ENCODE measurements at regions not wholly inside any gene's neighbourhood (a gene's known extent, or its start where the extent isn't known, plus 50 kb on each side); places are given as distances from the start of the nearest gene placed in this dataset.

DNA sequence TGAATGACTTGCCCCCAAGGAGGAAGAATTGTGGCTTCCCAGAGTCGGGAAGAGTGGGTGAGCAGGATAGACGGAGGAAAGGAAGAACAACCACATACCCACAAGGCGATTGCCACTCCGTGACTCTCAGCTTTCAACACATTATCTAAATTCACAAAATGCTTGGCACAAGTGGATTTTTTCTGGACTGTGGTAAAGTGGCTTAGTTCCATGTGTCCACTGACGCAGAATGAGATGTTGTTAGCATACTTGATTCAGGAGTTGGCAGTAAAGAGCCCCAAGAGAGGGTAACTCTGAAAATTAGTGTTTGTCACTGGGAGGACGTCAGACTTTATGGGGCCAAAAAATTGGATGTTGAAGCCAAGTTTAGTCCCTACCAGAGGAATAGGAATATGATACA lies 198.8 kb upstream of the CTNNB1 start (continued):
- no peak for TF ChIP-seq SIN3A (conservative IDR thresholded peaks at IDR 0.05 in 1 of 2, IDR thresholded peaks at IDR 0.05 in 1 of 2; ENCODE audit: low read depth in 1 of 2, low read length in 2 of 2)
- no peak for TF ChIP-seq SRF (IDR thresholded peaks at IDR 0.05; ENCODE audit: low read depth, low read length)
- no peak for TF ChIP-seq KDM5A (IDR thresholded peaks at IDR 0.05; ENCODE audit: low read length)
- TF ChIP-seq KDM4A (IDR thresholded peaks at IDR 0.05; ENCODE audit: low read depth, low read length, severe bottlenecking), result no peak
- no peak for TF ChIP-seq NRF1 (IDR thresholded peaks at IDR 0.05; ENCODE audit: low read depth, low read length)
- TF ChIP-seq BCL11A (IDR thresholded peaks at IDR 0.05; ENCODE audit: low read depth in 2 of 2, low read length in 2 of 2), result no peak
- no peak for TF ChIP-seq TAF1 (IDR thresholded peaks at IDR 0.05; ENCODE audit: low read depth, low read length)
- TF ChIP-seq, protein P1, sequence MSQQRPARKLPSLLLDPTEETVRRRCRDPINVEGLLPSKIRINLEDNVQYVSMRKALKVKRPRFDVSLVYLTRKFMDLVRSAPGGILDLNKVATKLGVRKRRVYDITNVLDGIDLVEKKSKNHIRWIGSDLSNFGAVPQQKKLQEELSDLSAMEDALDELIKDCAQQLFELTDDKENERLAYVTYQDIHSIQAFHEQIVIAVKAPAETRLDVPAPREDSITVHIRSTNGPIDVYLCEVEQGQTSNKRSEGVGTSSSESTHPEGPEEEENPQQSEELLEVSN (IDR thresholded peaks at IDR 0.05), result no peak
- TF ChIP-seq RBBP5 (IDR thresholded peaks at IDR 0.05; ENCODE audit: borderline replicate concordance, low read depth, low read length), result no peak
- no peak for TF ChIP-seq MAFK (IDR thresholded peaks at IDR 0.05; ENCODE audit: low read depth, low read length)
- TF ChIP-seq CBX8 (IDR thresholded peaks at IDR 0.05; ENCODE audit: borderline replicate concordance, low read depth, low read length), result no peak
- no peak for TF ChIP-seq YY1 (IDR thresholded peaks at IDR 0.05; ENCODE audit: low read depth, low read length)
- no peak for TF ChIP-seq CREB1 (IDR thresholded peaks at IDR 0.05)
- TF ChIP-seq EZH2 (IDR thresholded peaks at IDR 0.05; ENCODE audit: low read depth, low read length, severe bottlenecking), result no peak
- TF ChIP-seq, protein P2, sequence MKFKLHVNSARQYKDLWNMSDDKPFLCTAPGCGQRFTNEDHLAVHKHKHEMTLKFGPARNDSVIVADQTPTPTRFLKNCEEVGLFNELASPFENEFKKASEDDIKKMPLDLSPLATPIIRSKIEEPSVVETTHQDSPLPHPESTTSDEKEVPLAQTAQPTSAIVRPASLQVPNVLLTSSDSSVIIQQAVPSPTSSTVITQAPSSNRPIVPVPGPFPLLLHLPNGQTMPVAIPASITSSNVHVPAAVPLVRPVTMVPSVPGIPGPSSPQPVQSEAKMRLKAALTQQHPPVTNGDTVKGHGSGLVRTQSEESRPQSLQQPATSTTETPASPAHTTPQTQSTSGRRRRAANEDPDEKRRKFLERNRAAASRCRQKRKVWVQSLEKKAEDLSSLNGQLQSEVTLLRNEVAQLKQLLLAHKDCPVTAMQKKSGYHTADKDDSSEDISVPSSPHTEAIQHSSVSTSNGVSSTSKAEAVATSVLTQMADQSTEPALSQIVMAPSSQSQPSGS (IDR thresholded peaks at IDR 0.05; ENCODE audit: low read length), result no peak
